Fibroblast of pulmonary artery (primary cell): ENCODE measurements at regions not wholly inside any gene's neighbourhood (a gene's known extent, or its start where the extent isn't known, plus 50 kb on each side); places are given as distances from the start of the nearest gene placed in this dataset.

Experiments
- DNase-seq: peaks from one replicate; pipeline ENCODE4 v3.0.0-alpha.2; 2010; ENCODE audit warnings: low read depth
- H3K4me3 ChIP-seq: replicated peaks from 2 replicates; pipeline ENCODE4 v1.5.1; 2011; ENCODE audit warnings: low read depth, mild to moderate bottlenecking, control low read depth, low read length, moderate library complexity
- CTCF ChIP-seq: IDR thresholded peaks from 2 replicates; pipeline ENCODE4 v1.5.1; 2011; ENCODE audit warnings: mild to moderate bottlenecking, control low read depth, low read length, inconsistent platforms; ENCODE audit errors: missing control alignments

GRCh38 chr20:50346374-50347283, 156.0 kb downstream of the CEBPB start:
- peak; percentile 93 for DNase-seq
- no peak overlapping the region for H3K4me3 ChIP-seq

GRCh38 chr20:50347284-50348063, 156.8 kb downstream of the CEBPB start:
- no peak for DNase-seq
- H3K4me3 ChIP-seq = no peak overlapping the region
- no peak for TF ChIP-seq CTCF

More at GRCh38 chr20:50346374-50347283, 156.0 kb downstream of the CEBPB start:
- TF ChIP-seq CTCF = no peak

- DNase-seq = peak; percentile 63
- no peak for TF ChIP-seq CTCF
- no peak overlapping the region for H3K4me3 ChIP-seq
Measured at GRCh38 chr20:50348096-50348495, 157.5 kb downstream of the CEBPB start.

GRCh38 chr20:50350510-50351249, 159.5 kb upstream of the PTPN1 start:
- no peak overlapping the region for H3K4me3 ChIP-seq
- no peak for TF ChIP-seq CTCF
- no peak for DNase-seq

GRCh38 chr20:50351541-50351940, 158.6 kb upstream of the PTPN1 start:
- TF ChIP-seq CTCF = no peak
- no peak overlapping the region for H3K4me3 ChIP-seq
- no peak for DNase-seq

- no peak for DNase-seq
- TF ChIP-seq CTCF = no peak
- no peak overlapping the region for H3K4me3 ChIP-seq
Measured at GRCh38 chr20:50353289-50353961, 156.8 kb upstream of the PTPN1 start.
